Endothelial cell of umbilical vein (primary cell): ENCODE measurements at regions not wholly inside any gene's neighbourhood (a gene's known extent, or its start where the extent isn't known, plus 50 kb on each side); places are given as distances from the start of the nearest gene placed in this dataset.

Experiments
- BruUV-seq: library from RNA; stranded (reverse); fragments of 400-500 nt; replicated peaks from 2 replicates; lab custom pipeline; 2021; lab: Mats Ljungman, UMichigan
- CTCF ChIA-PET: fragments of 300-600, 350-600 bp; sonication (Branson Sonifier 250); formaldehyde crosslinking; loops from one replicate; lab custom pipeline; 2021; ENCODE audit warnings: antibody characterized with exemption, inconsistent platforms; lab: Charles Lee
- POLR2A ChIA-PET: fragments of 300-600, 350-600 bp; sonication (Branson Sonifier 250); formaldehyde crosslinking; loops from one replicate; lab custom pipeline; 2021; ENCODE audit warnings: antibody characterized with exemption, inconsistent platforms; lab: Charles Lee
- DNase-seq: peaks from one replicate; pipeline ENCODE4 v3.0.0-alpha.2; 2011; ENCODE audit warnings: low read depth, low spot score
- FAIRE-seq: peaks from 2 replicates; lab custom pipeline; 2011; peaks lifted over from hg19 to GRCh38; lab: Jason Lieb, UNC
- H2AFZ ChIP-seq: 2 replicates; pipeline ENCODE4 v1.6.0; 2012; ENCODE audit warnings: low read depth, low read length, control low read depth, inconsistent platforms
- H3K27ac ChIP-seq: 2 replicates; pipeline ENCODE4 v1.5.1; 2011; ENCODE audit warnings: low read depth, mild to moderate bottlenecking, control low read depth, low read length, moderate library complexity; ENCODE audit not compliant: insufficient read depth
- H3K27me3 ChIP-seq, 2 experiments: 2 replicates each; pipeline versions ENCODE4 v1.6.0 to v1.6.1; 2011; ENCODE audit warnings: low read length in 2 of 2, mixed read lengths in 1 of 2; ENCODE audit not compliant: control insufficient read depth in 2 of 2, insufficient read depth in 2 of 2
- H3K36me3 ChIP-seq, 2 experiments: 2 replicates in 1 of 2; 3 replicates in 1 of 2; pipeline ENCODE4 v1.5.1; 2011; ENCODE audit warnings: low read length in 2 of 2, mild to moderate bottlenecking in 1 of 2, moderate library complexity in 1 of 2; ENCODE audit not compliant: control insufficient read depth in 2 of 2, insufficient read depth in 2 of 2; ENCODE audit errors: extremely low read depth in 1 of 2
- H3K4me1 ChIP-seq: 3 replicates; pipeline ENCODE4 v1.5.1; 2011; ENCODE audit warnings: mild to moderate bottlenecking, low read length; ENCODE audit not compliant: control insufficient read depth, insufficient read depth; ENCODE audit errors: extremely low read depth
- H3K4me2 ChIP-seq: 2 replicates; pipeline ENCODE4 v1.6.1; 2011; ENCODE audit warnings: low read length, control low read depth, mixed read lengths; ENCODE audit not compliant: insufficient read depth
- H3K4me3 ChIP-seq, 3 experiments: fragments of 200-600 bp in 1 of 3; sonication (generic), shearing (Covaris generic) in 1 of 3; replicated peaks in 1 of 3; 2 replicates each; pipeline ENCODE4 v1.5.1; 2011 to 2016; ENCODE audit warnings: control low read depth in 3 of 3, low read length in 3 of 3, mild to moderate bottlenecking in 2 of 3, inconsistent platforms in 1 of 3, low read depth in 1 of 3, moderate library complexity in 1 of 3; ENCODE audit not compliant: insufficient read depth in 1 of 3
- H3K79me2 ChIP-seq: 2 replicates; pipeline ENCODE4 v1.6.0; 2012; ENCODE audit warnings: low read length, inconsistent platforms; ENCODE audit not compliant: control insufficient read depth, insufficient read depth
- H3K9ac ChIP-seq: replicated peaks from 2 replicates; pipeline ENCODE3; 2011; ENCODE audit warnings: low read length, control low read depth; ENCODE audit not compliant: insufficient read depth; ENCODE audit errors: extremely low read depth
- H3K9me1 ChIP-seq: replicated peaks from 3 replicates; pipeline ENCODE4 v1.6.0; 2011; ENCODE audit warnings: mild to moderate bottlenecking, low read length; ENCODE audit not compliant: control insufficient read depth, insufficient read depth; ENCODE audit errors: extremely low read depth
- H3K9me3 ChIP-seq: replicated peaks from 2 replicates; pipeline ENCODE4 v1.5.1; 2012; ENCODE audit warnings: low read length, inconsistent platforms; ENCODE audit not compliant: control insufficient read depth, insufficient read depth
- H4K20me1 ChIP-seq: replicated peaks from 2 replicates; pipeline ENCODE3; 2011; ENCODE audit warnings: mild to moderate bottlenecking, low read length; ENCODE audit not compliant: control insufficient read depth, insufficient read depth; ENCODE audit errors: extremely low read depth
- FOS ChIP-seq: IDR thresholded peaks from 2 replicates; pipeline ENCODE4 v1.6.1; 2011; ENCODE audit warnings: mild to moderate bottlenecking, low read length, moderate library complexity, borderline replicate concordance; ENCODE audit not compliant: insufficient read depth
- POLR2AphosphoS5 ChIP-seq: IDR thresholded peaks from 2 replicates; pipeline ENCODE4 v1.6.1; 2012; ENCODE audit warnings: low read depth, mild to moderate bottlenecking, control low read depth, low read length, moderate library complexity; ENCODE audit not compliant: insufficient read depth
- dilution Hi-C: fragments of 300-500 bp; cut with MboI; formaldehyde crosslinking; loops from one replicate; pipeline ENCODE4 v1.15.0; 2019; ENCODE audit warnings: low sequenced_read_pairs; ENCODE audit not compliant: extremely low pct_ligation_motif_present
- intact Hi-C: fragments of 100-400 bp; cut with micrococcal nuclease; formaldehyde crosslinking; loops from one replicate; pipeline ENCODE4 v1.10.0; 2022
- TF ChIP-seq, protein P1 (sequence below): IDR thresholded peaks from 2 replicates; pipeline ENCODE4 v1.6.1; 2011; ENCODE audit not compliant: insufficient read depth, insufficient read length

DNA sequence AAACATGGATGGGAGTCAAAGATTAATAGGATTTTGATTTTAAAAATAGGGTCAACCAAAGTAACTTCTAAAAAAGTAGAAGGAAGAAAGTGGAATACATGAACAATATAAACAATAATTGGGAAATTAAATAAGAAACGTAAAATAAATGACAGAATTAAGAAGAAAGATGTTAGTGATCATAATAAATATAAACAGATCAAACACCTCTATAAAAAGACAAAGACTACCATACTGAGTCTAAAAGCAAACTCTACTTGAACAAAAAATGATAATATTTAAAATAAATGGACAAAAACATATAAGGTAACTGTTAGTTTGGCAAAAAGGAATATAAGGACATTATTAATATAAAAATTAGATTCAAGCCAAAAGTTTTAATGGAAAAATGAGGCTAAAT, 57.7 kb upstream of the ZNF618 start:
- POLR2A ChIA-PET, result no interaction called here
- Histone ChIP-seq H3K27ac (no peak overlapping the region), H3K9me3 (no peaks in the 10 kb centered on the region), H3K79me2 (no peaks in the 10 kb centered on the region), H3K9ac (no peak overlapping the region), H3K36me3 (no peaks in the 10 kb centered on the region), H3K4me2 (no peak overlapping the region), H4K20me1 (no peaks in the 10 kb centered on the region), H3K9me1 (no peaks in the 10 kb centered on the region), H2AFZ (no peak overlapping the region), H3K4me1 (no peaks in the 10 kb centered on the region), H3K27me3 (peaks cover 3 to 21% of the 10 kb centered on the region in 2 experiments), H3K4me3 (no peak overlapping the region)
- BruUV-seq, result no TSS peak
- dilution Hi-C loops (no loop called here), intact Hi-C loops (no loop called here)
- no peak for DNase-seq
- TF ChIP-seq FOS, result no peak
- TF ChIP-seq, protein P1, sequence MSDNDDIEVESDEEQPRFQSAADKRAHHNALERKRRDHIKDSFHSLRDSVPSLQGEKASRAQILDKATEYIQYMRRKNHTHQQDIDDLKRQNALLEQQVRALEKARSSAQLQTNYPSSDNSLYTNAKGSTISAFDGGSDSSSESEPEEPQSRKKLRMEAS, result no peak
- no peak for FAIRE-seq
- CTCF ChIA-PET, result no interaction called here

DNA sequence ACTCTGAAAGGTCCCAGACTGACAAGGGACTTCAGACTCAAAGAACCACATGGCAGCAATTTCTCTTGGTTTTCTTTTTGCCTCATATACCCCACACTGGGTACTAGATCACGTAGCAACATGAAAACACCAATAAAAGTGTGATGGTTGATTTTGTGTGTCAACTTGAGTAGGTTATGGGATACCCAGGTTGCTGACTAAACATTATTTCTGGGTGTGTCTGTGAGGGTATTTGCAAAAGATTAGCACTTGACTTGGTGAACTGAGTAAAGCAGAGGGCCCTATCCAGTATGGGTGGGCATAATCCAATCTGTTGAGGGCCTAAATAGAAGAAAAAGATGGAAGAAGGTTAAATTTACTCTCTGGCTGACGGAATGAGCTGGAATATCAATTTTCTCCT, 53.8 kb upstream of the ZNF618 start:
- no peak overlapping the region for H3K27ac ChIP-seq
- CTCF ChIA-PET, result interaction anchor here (1.1 kb wide), 1 partner anchor 10 kb away, joined by 3 read pairs; no protein-coding TSS in a partner anchor
- intact Hi-C loops, result no loop called here
- H4K20me1 ChIP-seq, result no peaks in the 10 kb centered on the region
- no peak overlapping the region for H3K4me2 ChIP-seq
- no peak for TF ChIP-seq POLR2AphosphoS5
- peaks cover 0 to 21% of the 10 kb centered on the region in 2 experiments for H3K27me3 ChIP-seq
- no peak for FAIRE-seq
- H3K9me1 ChIP-seq, result no peaks in the 10 kb centered on the region
- BruUV-seq, result no TSS peak
- no peak overlapping the region for H3K9ac ChIP-seq
- no peak for DNase-seq
- dilution Hi-C loops, result no loop called here
- no peaks in the 10 kb centered on the region for H3K9me3 ChIP-seq
- POLR2A ChIA-PET, result interaction anchor here (0.6 kb wide), 1 partner anchor 16 kb away, joined by 3 read pairs; no protein-coding TSS in a partner anchor
- H3K79me2 ChIP-seq, result no peaks in the 10 kb centered on the region
- no peaks in the 10 kb centered on the region for H3K36me3 ChIP-seq
- H3K4me1 ChIP-seq, result no peaks in the 10 kb centered on the region
- H3K4me3 ChIP-seq, result no peak overlapping the region
- no peak overlapping the region for H2AFZ ChIP-seq
